Activated CD4-positive, alpha-beta T cell treated with anti-CD3 and anti-CD28 coated beads, Interleukin-2, amount 10 ng/mL, durations not matched to agents 24 days and 14 days (primary cell): ENCODE measurements at regions not wholly inside any gene's neighbourhood (a gene's known extent, or its start where the extent isn't known, plus 50 kb on each side); places are given as distances from the start of the nearest gene placed in this dataset.

Experiments used
- DNase-seq: peaks from one replicate; pipeline ENCODE4 v3.0.0; 2022
- H3K27ac Mint-ChIP-seq: one replicate; pipeline ENCODE4 v1.8.0; 2022; ENCODE audit warnings: mild to moderate bottlenecking, mixed read lengths
- H3K27me3 Mint-ChIP-seq: one replicate; pipeline ENCODE4 v1.8.0; 2022; ENCODE audit warnings: mixed read lengths
- H3K36me3 Mint-ChIP-seq: one replicate; pipeline ENCODE4 v1.8.0; 2022; ENCODE audit warnings: low read depth, mild to moderate bottlenecking, mixed read lengths
- H3K4me1 Mint-ChIP-seq: one replicate; pipeline ENCODE4 v1.8.0; 2021; ENCODE audit warnings: mixed read lengths
- H3K4me3 Mint-ChIP-seq: one replicate; pipeline ENCODE4 v1.8.0; 2022; ENCODE audit warnings: mild to moderate bottlenecking, moderate library complexity, mixed read lengths
- H3K9me3 Mint-ChIP-seq: one replicate; pipeline ENCODE4 v1.8.0; 2021; ENCODE audit warnings: mixed read lengths
- intact Hi-C: fragments of 100-400 bp; cut with micrococcal nuclease; formaldehyde crosslinking; loops from one replicate; pipeline ENCODE4 v1.15.1; 2023

DNA sequence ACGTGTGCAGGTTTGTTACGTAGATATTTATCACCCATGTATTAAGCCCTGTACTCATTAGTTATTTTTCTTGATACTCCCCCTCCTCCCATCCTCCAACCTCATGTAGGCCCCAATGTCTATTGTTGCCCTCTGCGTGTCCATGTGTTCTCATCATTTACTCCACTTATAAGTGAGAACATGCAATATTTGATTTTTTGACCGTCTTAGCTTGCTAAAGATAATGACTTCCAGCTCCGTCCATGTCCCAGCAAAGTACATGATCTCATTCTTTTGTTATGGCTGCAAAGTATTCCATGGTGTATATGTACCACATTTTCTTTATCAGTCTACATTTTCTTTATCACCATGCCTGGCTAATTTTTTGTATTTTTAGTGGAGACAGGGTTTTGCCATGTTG is 623.2 kb downstream of the SQOR start:
- no peak for DNase-seq

DNA sequence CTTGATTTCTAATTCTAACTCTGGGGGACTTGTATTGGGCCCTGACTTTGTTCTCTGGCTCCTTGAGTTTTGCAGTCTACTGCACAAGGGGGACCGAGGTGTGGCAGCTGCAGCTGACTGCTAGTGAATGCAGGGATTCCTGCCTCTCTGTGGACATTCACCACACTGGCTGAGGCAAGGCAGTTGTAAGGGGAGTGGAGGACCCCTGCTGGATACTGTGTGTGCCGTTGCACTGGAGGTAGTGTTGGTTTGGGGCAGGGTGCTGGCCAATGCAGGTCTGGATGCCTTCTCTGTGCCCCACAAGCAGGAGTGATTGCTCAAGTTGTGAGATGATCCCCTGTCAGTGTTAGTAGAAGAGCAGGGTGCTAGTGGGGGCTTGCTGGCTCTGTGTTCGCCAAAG is 626.1 kb downstream of the SQOR start:
- H3K9me3 Mint-ChIP-seq, result peaks cover 10% of the 10 kb centered on the region
- no peaks in the 10 kb centered on the region for H3K36me3 Mint-ChIP-seq
- no peak overlapping the region for H3K4me3 Mint-ChIP-seq
- intact Hi-C loops, result no loop called here
- DNase-seq, result no peak
- no peaks in the 10 kb centered on the region for H3K4me1 Mint-ChIP-seq
- no peaks in the 10 kb centered on the region for H3K27me3 Mint-ChIP-seq
- no peak overlapping the region for H3K27ac Mint-ChIP-seq

More for the DNA sequence above, 623.2 kb downstream of the SQOR start:
- H3K27ac Mint-ChIP-seq, result no peak overlapping the region
- no peaks in the 10 kb centered on the region for H3K27me3 Mint-ChIP-seq
- H3K4me1 Mint-ChIP-seq, result no peaks in the 10 kb centered on the region
- H3K36me3 Mint-ChIP-seq, result no peaks in the 10 kb centered on the region
- intact Hi-C loops, result no loop called here
- H3K4me3 Mint-ChIP-seq, result no peak overlapping the region
- peaks cover 10% of the 10 kb centered on the region for H3K9me3 Mint-ChIP-seq

DNA sequence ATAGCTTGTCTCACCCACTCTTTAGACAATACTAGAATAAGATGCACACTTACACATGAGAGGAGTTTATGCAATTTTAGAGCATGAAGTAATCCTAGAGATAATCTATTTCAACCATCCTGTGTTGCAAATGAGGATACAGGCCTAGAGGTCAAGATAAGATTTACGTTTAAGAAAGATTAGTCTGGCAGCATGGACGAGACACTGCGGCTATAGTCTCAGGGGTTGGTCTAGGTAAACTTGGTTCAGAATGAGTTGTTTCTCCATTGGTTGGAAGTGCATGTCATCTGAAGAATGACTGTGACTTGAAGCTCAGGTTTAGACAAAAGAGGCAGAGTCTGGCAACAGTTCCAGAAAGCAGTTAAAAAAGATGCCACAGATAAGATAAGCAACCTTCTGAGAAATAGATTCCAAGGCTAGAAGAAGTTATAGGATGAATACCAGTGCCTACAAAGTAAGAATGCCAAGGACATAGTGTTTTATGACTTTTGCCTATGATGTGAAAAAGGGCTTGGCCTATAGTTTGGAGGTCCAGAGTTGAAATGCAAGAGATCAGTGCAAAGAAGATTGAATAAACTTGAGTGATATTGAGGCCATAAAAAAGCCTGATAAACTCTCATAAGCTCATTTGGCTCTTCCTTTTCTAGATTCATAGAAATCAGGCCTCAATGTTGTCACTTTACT is 631.0 kb downstream of the SQOR start:
- Mint-ChIP-seq H3K4me1 (no peaks in the 10 kb centered on the region), H3K27me3 (no peaks in the 10 kb centered on the region), H3K27ac (no peak overlapping the region), H3K9me3 (peaks cover 6% of the 10 kb centered on the region), H3K36me3 (no peaks in the 10 kb centered on the region), H3K4me3 (no peak overlapping the region)
- intact Hi-C loops, result no loop called here
- no peak for DNase-seq

DNA sequence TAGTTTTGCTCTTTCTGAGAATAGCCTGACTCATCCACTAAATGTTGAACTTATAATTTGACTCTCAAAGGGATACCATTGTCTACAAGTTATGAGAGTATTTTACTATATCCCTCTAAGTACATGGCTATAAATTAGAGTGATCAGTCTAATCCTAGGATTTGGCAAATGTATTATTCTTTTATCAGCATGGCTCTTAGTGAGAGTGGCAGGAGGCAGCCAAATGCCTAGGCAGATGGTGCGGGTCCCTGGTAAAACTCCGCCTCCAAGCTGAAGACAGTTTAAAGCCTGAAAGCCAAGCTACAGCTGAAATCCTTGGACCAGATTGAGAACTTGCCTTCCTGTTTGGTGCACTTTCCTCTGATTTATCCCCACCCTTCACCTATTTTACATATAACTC is 631.8 kb downstream of the SQOR start:
- intact Hi-C loops, result no loop called here
- Mint-ChIP-seq H3K4me3 (no peak overlapping the region), H3K27me3 (no peaks in the 10 kb centered on the region), H3K36me3 (no peaks in the 10 kb centered on the region), H3K9me3 (no peaks in the 10 kb centered on the region), H3K27ac (no peak overlapping the region), H3K4me1 (no peaks in the 10 kb centered on the region)
- DNase-seq, result no peak

DNA sequence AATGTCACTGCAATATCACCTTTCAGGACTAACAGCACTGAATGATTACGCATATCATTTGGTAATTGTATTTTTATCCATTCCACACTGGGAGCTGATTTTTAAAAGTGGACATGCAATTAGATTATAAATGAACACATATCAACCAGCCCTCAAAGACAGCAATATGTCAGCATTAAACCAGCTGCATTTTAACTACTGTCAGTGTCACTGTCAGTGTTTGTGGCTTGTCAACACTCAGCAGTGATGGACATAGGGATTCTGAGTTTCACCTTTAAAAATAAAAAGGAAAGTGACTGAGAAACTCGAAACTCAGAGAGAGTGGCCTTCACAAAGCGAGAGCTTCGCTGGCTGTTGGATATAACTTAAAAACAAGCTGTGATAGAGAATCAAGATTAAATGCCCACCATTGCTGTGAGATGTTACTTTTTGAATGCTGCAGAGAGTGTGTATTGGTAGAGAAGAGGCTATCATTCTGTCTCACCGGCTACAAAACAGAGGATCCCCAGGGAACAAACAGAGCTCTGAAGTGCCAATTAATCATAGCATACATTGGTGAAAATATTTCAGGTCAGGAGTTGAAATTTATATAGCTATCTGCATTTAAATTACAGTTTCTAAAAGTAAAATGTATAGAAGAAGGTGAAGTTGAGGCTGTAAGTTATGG is 635.8 kb downstream of the SQOR start:
- no peak overlapping the region for H3K27ac Mint-ChIP-seq
- intact Hi-C loops, result no loop called here
- no peak for DNase-seq
- H3K9me3 Mint-ChIP-seq, result no peaks in the 10 kb centered on the region
- H3K27me3 Mint-ChIP-seq, result no peaks in the 10 kb centered on the region
- H3K4me1 Mint-ChIP-seq, result no peaks in the 10 kb centered on the region
- H3K36me3 Mint-ChIP-seq, result no peaks in the 10 kb centered on the region
- no peak overlapping the region for H3K4me3 Mint-ChIP-seq

DNA sequence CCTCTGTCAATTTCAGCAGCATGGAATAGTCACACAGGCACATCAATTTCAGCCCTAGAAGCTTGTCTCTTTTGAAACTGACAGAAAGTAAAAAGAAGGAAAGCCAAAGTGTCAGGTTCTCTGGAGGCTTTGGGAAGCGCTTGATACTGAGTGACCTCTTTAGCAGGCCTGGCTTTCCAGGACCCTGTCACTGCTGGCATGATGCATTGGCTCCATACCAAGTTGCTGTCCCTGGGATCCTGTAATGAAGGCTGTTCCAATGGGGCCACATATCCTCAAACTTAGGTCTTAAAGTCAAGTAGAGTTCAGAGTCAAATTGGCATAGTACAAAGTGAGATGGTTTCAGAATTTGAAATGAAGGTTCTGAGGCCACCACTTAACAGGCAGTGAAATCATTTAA is 640.9 kb downstream of the SQOR start:
- intact Hi-C loops, result no loop called here
- Mint-ChIP-seq H3K27me3 (no peaks in the 10 kb centered on the region), H3K4me1 (no peaks in the 10 kb centered on the region), H3K36me3 (no peaks in the 10 kb centered on the region), H3K27ac (no peak overlapping the region), H3K9me3 (no peaks in the 10 kb centered on the region), H3K4me3 (no peak overlapping the region)
- DNase-seq, result no peak

DNA sequence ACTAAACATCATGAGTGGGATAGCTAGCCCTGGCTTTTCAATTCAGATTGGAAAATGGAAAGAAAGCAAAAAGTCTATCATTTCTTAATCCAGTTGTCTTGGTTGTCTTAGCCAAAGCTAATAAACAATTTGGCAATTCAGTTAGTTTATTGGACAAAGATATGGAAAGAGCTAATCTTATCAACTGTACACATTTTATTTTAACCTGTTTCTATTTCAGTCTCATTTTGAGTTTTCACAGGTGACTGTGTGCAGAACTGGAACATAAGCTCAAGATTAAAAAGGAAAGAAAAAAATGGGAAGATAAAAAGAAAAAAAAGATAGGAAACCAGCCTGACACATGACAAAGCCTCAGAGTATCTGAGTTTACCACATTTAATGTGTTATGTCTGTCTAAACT is 642.6 kb downstream of the SQOR start:
- no peak for DNase-seq
- no peaks in the 10 kb centered on the region for H3K27me3 Mint-ChIP-seq
- H3K27ac Mint-ChIP-seq, result no peak overlapping the region
- no peaks in the 10 kb centered on the region for H3K9me3 Mint-ChIP-seq
- no peaks in the 10 kb centered on the region for H3K4me1 Mint-ChIP-seq
- H3K4me3 Mint-ChIP-seq, result no peak overlapping the region
- no peaks in the 10 kb centered on the region for H3K36me3 Mint-ChIP-seq
- intact Hi-C loops, result no loop called here

DNA sequence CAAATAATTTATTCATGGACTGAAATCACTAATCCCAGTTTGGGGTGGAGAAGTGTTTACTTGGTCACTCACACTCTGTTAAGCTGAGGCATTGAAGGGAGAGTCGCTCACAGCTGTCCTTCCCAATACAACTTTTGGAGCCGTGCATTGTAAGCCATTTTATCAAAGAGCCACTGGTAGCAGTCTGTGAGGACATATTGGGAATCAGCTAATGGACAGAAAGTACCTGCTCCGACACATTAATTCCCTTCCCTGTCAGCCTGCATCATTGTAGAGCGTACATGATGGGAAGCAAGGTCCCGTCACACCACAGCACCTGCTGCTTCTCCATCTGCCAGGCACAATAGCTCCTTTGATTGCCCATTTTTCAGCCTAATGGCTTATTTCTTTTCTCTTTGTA is 643.2 kb downstream of the SQOR start:
- no peak for DNase-seq
- intact Hi-C loops, result no loop called here
- Mint-ChIP-seq H3K4me1 (no peaks in the 10 kb centered on the region), H3K4me3 (no peak overlapping the region), H3K27me3 (no peaks in the 10 kb centered on the region), H3K36me3 (no peaks in the 10 kb centered on the region), H3K9me3 (no peaks in the 10 kb centered on the region), H3K27ac (no peak overlapping the region)

DNA sequence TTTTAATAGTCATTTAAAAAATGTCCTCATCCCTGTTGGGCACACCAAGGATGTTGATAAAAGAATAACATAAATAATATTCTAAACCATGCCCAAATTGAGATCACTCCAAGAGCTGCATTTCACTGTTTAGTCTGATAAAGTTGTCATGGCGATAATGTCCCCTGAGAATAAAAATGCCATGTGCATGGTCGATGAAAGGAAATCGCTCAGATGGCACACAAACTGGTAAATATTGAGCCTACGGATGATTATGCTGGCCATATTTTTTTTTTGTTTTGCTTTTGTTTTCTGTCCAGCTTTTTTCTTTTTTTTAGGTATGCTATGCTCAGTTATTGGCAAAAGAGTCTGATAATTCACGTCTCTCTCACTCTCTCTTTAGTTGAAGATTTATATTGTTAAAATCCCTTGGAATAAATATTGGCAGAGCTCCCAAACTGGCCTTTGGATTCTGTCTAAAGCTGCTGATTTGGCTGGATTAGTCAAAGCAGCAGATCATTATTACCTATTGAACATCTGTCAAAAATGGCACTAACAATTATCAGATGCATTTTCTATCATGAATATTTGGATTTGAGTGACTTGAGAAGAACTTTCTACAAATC is 643.8 kb downstream of the SQOR start:
- intact Hi-C loops, result no loop called here
- Mint-ChIP-seq H3K4me3 (no peak overlapping the region), H3K27me3 (no peaks in the 10 kb centered on the region)

DNA sequence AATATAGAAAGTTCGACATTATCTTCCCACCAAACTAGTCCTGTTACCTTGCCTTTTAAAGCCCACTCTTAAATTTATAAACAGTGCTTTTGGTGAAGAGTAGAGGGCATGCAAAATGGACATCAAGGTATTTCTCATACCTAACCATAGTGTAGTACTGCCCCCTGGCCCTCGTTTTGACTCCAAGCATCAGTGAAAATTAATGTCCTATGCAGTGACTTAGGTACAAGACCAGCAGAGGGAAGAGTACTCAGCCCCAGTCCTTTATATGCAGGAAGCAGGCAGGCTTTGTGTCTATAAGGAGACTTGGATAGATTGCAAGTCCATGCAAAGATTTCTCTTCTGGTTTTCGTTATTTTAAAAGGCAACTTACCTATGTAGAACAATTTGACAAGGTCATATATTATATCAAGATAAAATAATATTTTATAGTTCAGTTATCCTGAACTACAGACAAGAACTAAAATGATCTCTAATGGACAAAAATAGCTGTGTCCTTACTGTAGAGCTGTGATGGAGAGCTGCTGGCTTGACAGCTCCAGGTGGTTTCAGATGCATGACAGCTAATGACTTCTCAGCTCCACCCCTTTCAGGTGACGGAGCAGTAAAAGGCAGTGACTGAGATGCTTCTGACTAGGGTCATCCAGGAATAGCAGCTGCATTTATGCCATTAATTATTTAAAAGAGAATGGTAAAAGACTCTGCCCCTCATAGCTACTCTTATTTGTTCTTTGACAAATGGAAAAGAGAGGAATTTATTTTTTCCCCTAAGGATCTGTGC is 646.1 kb downstream of the SQOR start:
- Mint-ChIP-seq H3K27ac (no peak overlapping the region), H3K4me3 (no peak overlapping the region), H3K27me3 (no peaks in the 10 kb centered on the region), H3K4me1 (no peaks in the 10 kb centered on the region), H3K9me3 (no peaks in the 10 kb centered on the region), H3K36me3 (no peaks in the 10 kb centered on the region)
- intact Hi-C loops, result no loop called here
- no peak for DNase-seq

More for the DNA sequence above, 643.8 kb downstream of the SQOR start:
- no peak for DNase-seq
- H3K9me3 Mint-ChIP-seq, result no peaks in the 10 kb centered on the region
- H3K36me3 Mint-ChIP-seq, result no peaks in the 10 kb centered on the region
- no peaks in the 10 kb centered on the region for H3K4me1 Mint-ChIP-seq
- no peak overlapping the region for H3K27ac Mint-ChIP-seq

DNA sequence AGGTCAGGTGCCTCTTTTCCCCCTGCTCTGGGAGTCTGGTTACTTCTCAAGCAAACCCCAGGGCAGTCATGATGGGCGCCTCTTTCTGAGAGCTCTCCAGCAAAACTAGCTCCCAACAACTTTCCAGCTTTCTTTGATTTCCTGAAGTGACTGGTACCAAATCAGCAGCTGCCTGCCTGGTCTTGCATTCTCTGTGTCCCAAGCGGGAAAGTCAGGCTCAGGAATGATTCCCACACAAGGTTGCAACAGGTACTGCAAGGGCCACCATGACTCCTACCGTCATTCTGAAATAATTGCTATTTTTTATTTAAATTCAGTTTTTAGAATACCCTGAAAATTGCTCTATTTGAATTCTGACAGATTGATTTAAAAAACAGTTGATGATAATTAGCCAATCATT is 658.7 kb downstream of the SQOR start:
- H3K27me3 Mint-ChIP-seq, result no peaks in the 10 kb centered on the region
- intact Hi-C loops, result no loop called here
- no peak overlapping the region for H3K4me3 Mint-ChIP-seq
- peaks cover 4% of the 10 kb centered on the region for H3K9me3 Mint-ChIP-seq
- H3K36me3 Mint-ChIP-seq, result no peaks in the 10 kb centered on the region
- H3K27ac Mint-ChIP-seq, result no peak overlapping the region
- H3K4me1 Mint-ChIP-seq, result no peaks in the 10 kb centered on the region
- no peak for DNase-seq

DNA sequence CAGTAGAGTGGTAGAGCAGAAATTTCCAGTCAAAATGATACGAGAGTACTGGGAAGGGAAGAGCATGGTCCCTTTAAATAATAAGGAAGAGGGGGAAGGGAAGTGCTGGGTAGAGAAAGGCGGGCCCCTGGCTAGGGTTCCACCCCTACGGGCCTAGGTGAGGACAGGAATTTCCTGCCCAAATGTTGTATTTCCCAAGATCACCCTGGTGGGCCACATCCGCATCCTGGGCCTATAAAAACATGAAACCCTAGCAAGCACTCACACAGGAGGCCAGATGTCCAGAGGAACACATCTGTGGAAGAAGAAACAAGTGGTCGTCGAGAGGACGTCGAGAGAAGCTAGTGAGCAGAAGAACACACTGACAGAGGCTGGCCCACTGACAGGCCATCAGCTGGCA is 661.2 kb downstream of the SQOR start:
- H3K4me3 Mint-ChIP-seq, result no peak overlapping the region
- H3K27me3 Mint-ChIP-seq, result no peaks in the 10 kb centered on the region
- H3K9me3 Mint-ChIP-seq, result no peaks in the 10 kb centered on the region
- H3K27ac Mint-ChIP-seq, result no peak overlapping the region
- intact Hi-C loops, result no loop called here
- DNase-seq, result no peak
- H3K4me1 Mint-ChIP-seq, result no peaks in the 10 kb centered on the region
- no peaks in the 10 kb centered on the region for H3K36me3 Mint-ChIP-seq

DNA sequence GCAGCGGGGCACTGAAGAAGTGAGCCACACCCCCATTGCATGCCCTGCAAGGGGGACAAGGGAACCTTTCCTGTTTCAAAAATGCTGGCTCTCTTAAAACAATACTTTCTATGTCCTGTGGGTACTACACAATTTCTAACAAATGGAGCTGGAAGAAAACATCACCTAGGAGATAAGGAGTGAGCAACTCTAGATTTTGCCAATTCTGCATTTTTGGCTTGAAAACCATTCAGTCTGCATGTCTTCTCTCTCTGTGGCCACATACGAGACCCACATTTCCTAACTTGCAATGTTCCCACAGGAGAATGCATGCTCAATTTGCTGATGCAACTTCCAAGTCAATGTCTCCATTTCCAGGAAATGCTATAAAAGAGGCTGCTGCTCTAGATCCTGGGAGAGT is 662.0 kb downstream of the SQOR start:
- intact Hi-C loops, result no loop called here
- Mint-ChIP-seq H3K27ac (no peak overlapping the region), H3K9me3 (no peaks in the 10 kb centered on the region), H3K27me3 (no peaks in the 10 kb centered on the region), H3K36me3 (no peaks in the 10 kb centered on the region), H3K4me1 (no peaks in the 10 kb centered on the region), H3K4me3 (no peak overlapping the region)
- no peak for DNase-seq

DNA sequence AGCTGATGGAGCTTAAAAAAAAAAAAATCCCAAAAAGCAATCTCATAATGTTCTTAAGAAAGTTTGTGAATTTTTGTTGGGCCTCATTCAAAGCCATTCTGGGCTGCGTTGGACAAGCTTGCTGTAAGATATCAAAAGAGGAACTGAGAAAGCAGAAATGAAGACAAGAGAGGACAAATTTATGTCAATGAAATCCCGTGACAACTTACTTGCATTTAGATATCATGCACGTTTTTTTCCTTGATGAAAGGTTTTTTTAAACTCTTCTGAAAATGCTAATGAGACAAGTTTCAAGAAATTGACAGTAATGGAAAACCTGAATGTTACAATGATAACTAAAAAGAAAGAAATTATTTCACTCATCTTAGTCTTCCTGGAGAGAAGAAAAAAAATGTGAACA is 662.9 kb downstream of the SQOR start:
- H3K4me1 Mint-ChIP-seq, result no peaks in the 10 kb centered on the region
- no peak overlapping the region for H3K27ac Mint-ChIP-seq
- no peak for DNase-seq
- no peaks in the 10 kb centered on the region for H3K27me3 Mint-ChIP-seq
- intact Hi-C loops, result no loop called here
- H3K4me3 Mint-ChIP-seq, result no peak overlapping the region
- H3K9me3 Mint-ChIP-seq, result no peaks in the 10 kb centered on the region
- no peaks in the 10 kb centered on the region for H3K36me3 Mint-ChIP-seq
